SU-DHL-6 (cell line): ENCODE measurements at regions not wholly inside any gene's neighbourhood (a gene's known extent, or its start where the extent isn't known, plus 50 kb on each side); places are given as distances from the start of the nearest gene placed in this dataset.

Experiments
- CTCF ChIP-seq: fragments of 200-600 bp; sonication (generic); IDR thresholded peaks from one replicate; pipeline ENCODE4 v1.5.1; 2017; ENCODE audit warnings: antibody characterized with exemption, mild to moderate bottlenecking, low read length, moderate library complexity; ENCODE audit not compliant: insufficient read depth, poor library complexity, severe bottlenecking
- EZH2phosphoT487 ChIP-seq: fragments of 200-600 bp; sonication (generic), shearing (Covaris generic); conservative IDR thresholded peaks from 2 replicates; pipeline ENCODE4 v1.6.1; 2018; ENCODE audit warnings: mild to moderate bottlenecking, antibody characterized with exemption, low read length, moderate library complexity, mixed read lengths

- no peak for TF ChIP-seq CTCF
- TF ChIP-seq EZH2phosphoT487, result no peak
Measured at GRCh38 chr1:200336901-200337391, 72.9 kb downstream of the ZNF281 start.
